ENCODE measurements at regions not wholly inside any gene's neighbourhood (a gene's known extent, or its start where the extent isn't known, plus 50 kb on each side); places are given as distances from the start of the nearest gene placed in this dataset.

GRCh38 chr21:45592208-45592619 lies 50.0 kb upstream of the SLC19A1 start:
- Histone ChIP-seq H3K4me2 (peak overlapping the region in 8 of 11 experiments; percentile 15 to 54 (median 32); a peak in 16 of 22 replicates), H3K9ac (0 out of 22 replicates have a peak overlapping the region, but pooled peaks of 1 of the 11 experiments have one; percentile 5), H3K36me3 (no peaks in the 10 kb centered on the region), H3K4me1 (peaks cover 8 to 65% (median 45%) of the 10 kb centered on the region in 10 experiments; a peak in 19 of 20 replicates), H3K9me3 (replicated peaks in 1 of 11) (peaks cover 23 to 39% (median 31%) of the 10 kb centered on the region in 11 experiments), H4K20me1 (peaks cover 0 to 7% (median 0%) of the 10 kb centered on the region in 11 experiments; a peak in 4 of 22 replicates), H3K27me3 (peaks cover 0 to 15% (median 0%) of the 10 kb centered on the region in 11 experiments; a peak in 6 of 22 replicates), H3K4me3 (no peak overlapping the region), H3K27ac (peak overlapping the region in 1 of 11 experiments; percentile 26; a peak in 2 of 22 replicates)
- TF ChIP-seq Cebpa-rat (IDR thresholded peaks at IDR 0.05), result no peak

DNA sequence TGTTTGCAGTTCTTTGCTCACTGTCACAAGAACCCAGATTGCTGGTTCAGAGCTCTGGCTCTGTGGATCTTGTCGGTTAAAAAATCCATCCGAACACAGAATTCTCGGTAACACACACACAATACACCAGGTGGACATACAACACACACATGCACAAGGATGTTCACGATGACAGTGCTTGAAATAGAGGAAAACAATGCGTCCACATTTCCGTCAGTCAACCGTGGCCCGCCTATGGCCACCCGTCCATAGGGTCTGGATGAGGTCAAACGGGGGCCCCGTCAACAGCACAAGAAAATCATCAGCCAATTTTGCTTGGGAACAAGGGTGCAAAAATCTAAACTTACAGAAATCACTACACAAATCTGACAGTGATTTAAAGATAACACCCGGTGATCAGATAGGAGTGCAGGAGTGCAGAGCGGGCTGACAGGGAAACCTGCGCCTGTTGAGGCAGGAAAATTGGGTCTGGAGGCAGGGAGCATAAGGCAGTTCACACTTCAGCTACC lies 50.4 kb upstream of the SLC19A1 start:
- no peak for TF ChIP-seq Cebpa-rat (IDR thresholded peaks at IDR 0.05)
- Histone ChIP-seq H3K27ac (no peak overlapping the region), H3K9me3 (replicated peaks in 1 of 11) (peaks cover 18 to 34% (median 26%) of the 10 kb centered on the region in 11 experiments), H3K27me3 (peaks cover 0 to 15% (median 0%) of the 10 kb centered on the region in 11 experiments; a peak in 6 of 22 replicates), H3K4me2 (peak overlapping the region in 4 of 11 experiments; percentile 36 to 54 (median 42); a peak in 5 of 22 replicates), H3K4me3 (no peak overlapping the region), H3K36me3 (no peaks in the 10 kb centered on the region), H3K9ac (0 out of 22 replicates have a peak overlapping the region, but pooled peaks of 1 of the 11 experiments have one; percentile 5), H3K4me1 (peaks cover 8 to 69% (median 47%) of the 10 kb centered on the region in 10 experiments; a peak in 19 of 20 replicates), H4K20me1 (peaks cover 0 to 7% (median 0%) of the 10 kb centered on the region in 11 experiments; a peak in 4 of 22 replicates)

DNA sequence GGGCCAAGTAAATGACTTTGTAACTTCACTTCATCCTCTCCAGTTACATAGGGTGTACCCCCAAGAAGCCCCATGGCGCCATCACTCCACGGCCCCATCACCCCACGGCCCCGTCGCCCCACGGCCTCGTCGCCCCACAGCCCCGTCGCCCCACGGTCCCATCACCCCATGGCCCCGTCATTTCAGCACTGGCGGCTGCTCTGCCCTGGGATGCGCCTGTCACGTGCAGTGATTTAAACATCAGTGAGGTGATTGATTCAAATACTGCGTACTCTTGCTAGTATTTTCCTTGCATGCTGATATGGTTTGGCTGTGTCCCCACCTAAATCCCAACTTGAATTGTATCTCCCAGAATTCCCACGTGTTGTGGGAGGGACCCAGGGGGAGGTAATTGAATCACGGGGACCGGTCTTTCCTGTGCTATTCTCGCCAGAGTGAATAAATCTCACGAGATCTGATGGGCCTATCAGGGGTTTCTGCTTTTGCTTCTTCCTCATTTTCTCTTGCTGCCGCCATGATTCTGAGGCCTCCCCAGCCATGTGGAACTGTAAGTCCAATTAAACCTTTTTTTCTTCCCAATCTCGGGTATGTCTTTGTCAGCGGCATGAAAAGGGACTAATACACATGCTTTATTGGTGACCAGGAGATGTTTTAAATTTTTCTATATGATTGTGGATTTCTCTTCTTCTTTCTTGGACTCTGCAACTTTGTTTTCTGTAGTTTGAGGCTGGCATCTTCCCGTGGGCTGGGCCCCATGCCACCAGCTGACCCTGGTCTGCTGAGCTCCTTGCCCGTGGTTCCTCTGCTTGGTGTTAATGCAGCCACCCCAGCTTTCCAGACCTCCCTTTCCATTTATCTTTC lies 50.1 kb upstream of the PCBP3 start:
- Histone ChIP-seq H3K9ac (no peak overlapping the region), H3K4me3 (no peak overlapping the region), H3K27me3 (peaks cover 0 to 15% (median 0%) of the 10 kb centered on the region in 11 experiments; a peak in 6 of 22 replicates), H3K9me3 (replicated peaks in 1 of 11) (peaks cover 11 to 27% (median 19%) of the 10 kb centered on the region in 11 experiments), H3K36me3 (no peaks in the 10 kb centered on the region), H3K4me2 (peak overlapping the region in 4 of 11 experiments; percentile 2 to 28 (median 8); a peak in 3 of 22 replicates), H3K4me1 (peaks cover 8 to 72% (median 47%) of the 10 kb centered on the region in 10 experiments; a peak in 19 of 20 replicates), H3K27ac (no peak overlapping the region), H4K20me1 (peaks cover 0 to 7% (median 0%) of the 10 kb centered on the region in 11 experiments; a peak in 4 of 22 replicates)
- TF ChIP-seq Cebpa-rat (IDR thresholded peaks at IDR 0.05), result no peak
